PFSK-1 (cell line): ENCODE measurements at regions not wholly inside any gene's neighbourhood (a gene's known extent, or its start where the extent isn't known, plus 50 kb on each side); places are given as distances from the start of the nearest gene placed in this dataset.

Experiments used
- FOXP2 ChIP-seq: optimal IDR thresholded peaks from 2 replicates; pipeline ENCODE3; 2011; ENCODE audit warnings: borderline replicate concordance, control low read depth, inconsistent platforms; ENCODE audit not compliant: insufficient read depth; ENCODE audit errors: extremely low read length, extremely low read depth
- POLR2AphosphoS5 ChIP-seq: IDR thresholded peaks from 2 replicates; pipeline ENCODE4 v1.6.1; 2012; ENCODE audit warnings: low read depth, mild to moderate bottlenecking, control low read depth, low read length, moderate library complexity
- SIN3A ChIP-seq: IDR thresholded peaks from 2 replicates; pipeline ENCODE4 v1.6.1; 2012; ENCODE audit warnings: mild to moderate bottlenecking, low read length, moderate library complexity, borderline replicate concordance; ENCODE audit not compliant: insufficient read depth
- TAF1 ChIP-seq: IDR thresholded peaks from 2 replicates; pipeline ENCODE4 v1.6.1; 2012; ENCODE audit warnings: low read length, control low read depth, borderline replicate concordance; ENCODE audit not compliant: insufficient read depth
- TF ChIP-seq, protein P1 (sequence below), 2 experiments: IDR thresholded peaks; 2 replicates each; pipeline versions ENCODE4 v1.6.1 to v1.8.0; 2011 to 2012; ENCODE audit warnings: low read depth in 2 of 2, low read length in 2 of 2, control low read depth in 1 of 2, inconsistent platforms in 1 of 2, mild to moderate bottlenecking in 1 of 2, moderate library complexity in 1 of 2; ENCODE audit not compliant: insufficient read depth in 1 of 2

DNA sequence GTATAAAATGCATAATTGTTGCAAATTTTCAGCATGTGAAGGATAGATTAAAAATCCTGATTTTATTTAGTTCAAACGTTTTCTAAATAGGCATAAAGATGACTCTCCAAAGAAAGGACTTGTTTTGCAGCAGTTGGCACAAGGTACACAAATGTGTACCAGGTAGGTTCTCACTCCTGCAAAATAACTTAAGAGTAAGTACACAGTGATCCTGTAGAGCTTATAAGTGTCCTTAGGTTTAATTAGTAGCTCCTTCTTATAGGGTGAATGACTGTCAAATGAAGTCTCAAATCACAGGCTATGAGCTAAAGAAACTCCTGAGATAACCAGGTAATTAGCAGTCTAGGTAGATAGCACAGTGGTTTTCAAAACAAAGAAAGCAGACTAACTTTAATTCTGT lies 330.6 kb upstream of the MDGA2 start:
- TF ChIP-seq TAF1: no peak
- no peak for TF ChIP-seq POLR2AphosphoS5
- no peak for TF ChIP-seq SIN3A
- TF ChIP-seq, protein P1, sequence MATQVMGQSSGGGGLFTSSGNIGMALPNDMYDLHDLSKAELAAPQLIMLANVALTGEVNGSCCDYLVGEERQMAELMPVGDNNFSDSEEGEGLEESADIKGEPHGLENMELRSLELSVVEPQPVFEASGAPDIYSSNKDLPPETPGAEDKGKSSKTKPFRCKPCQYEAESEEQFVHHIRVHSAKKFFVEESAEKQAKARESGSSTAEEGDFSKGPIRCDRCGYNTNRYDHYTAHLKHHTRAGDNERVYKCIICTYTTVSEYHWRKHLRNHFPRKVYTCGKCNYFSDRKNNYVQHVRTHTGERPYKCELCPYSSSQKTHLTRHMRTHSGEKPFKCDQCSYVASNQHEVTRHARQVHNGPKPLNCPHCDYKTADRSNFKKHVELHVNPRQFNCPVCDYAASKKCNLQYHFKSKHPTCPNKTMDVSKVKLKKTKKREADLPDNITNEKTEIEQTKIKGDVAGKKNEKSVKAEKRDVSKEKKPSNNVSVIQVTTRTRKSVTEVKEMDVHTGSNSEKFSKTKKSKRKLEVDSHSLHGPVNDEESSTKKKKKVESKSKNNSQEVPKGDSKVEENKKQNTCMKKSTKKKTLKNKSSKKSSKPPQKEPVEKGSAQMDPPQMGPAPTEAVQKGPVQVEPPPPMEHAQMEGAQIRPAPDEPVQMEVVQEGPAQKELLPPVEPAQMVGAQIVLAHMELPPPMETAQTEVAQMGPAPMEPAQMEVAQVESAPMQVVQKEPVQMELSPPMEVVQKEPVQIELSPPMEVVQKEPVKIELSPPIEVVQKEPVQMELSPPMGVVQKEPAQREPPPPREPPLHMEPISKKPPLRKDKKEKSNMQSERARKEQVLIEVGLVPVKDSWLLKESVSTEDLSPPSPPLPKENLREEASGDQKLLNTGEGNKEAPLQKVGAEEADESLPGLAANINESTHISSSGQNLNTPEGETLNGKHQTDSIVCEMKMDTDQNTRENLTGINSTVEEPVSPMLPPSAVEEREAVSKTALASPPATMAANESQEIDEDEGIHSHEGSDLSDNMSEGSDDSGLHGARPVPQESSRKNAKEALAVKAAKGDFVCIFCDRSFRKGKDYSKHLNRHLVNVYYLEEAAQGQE (IDR thresholded peaks at IDR 0.05; ENCODE audit: insufficient read depth in 1 of 2, low read depth in 2 of 2, low read length in 2 of 2): no peak
- no peak for TF ChIP-seq FOXP2
